ENCODE measurements at regions not wholly inside any gene's neighbourhood (a gene's known extent, or its start where the extent isn't known, plus 50 kb on each side); places are given as distances from the start of the nearest gene placed in this dataset.

DNA sequence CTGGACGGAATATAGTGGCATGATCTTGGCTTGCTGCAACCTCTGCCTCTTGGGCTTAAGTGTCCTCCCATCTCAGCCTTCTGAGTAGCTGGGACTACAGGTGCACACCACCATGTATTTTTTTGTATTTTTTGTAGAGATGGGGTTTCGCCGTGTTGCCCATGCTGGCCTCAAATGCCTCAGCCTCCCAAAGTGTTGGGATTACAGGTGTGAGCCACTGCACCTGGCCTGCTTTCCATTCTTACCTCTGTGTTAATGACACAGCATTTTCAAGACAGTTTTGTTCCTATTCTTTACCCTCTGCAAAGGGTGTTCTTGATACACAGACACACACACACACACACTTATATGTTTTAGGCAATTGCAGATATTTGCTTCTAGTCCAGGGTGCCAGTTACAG is 113.3 kb downstream of the LRRC70 start:
- H3K4me3 ChIP-seq (ENCODE audit: insufficient read depth, low read depth, low read length) = no peak overlapping the region
- ChIA-PET CTCF (no interaction called here), POLR2A (ENCODE audit: unreplicated experiment) (no interaction called here)
- no peak overlapping the region for H2BK20ac ChIP-seq (ENCODE audit: low read depth, low read length)
- H2AFZ ChIP-seq (replicated peaks; ENCODE audit: low read length, poor library complexity) = no peak overlapping the region
- H2BK120ac ChIP-seq (ENCODE audit: low read depth, low read length) = no peak overlapping the region
- no peak overlapping the region for H3K27ac ChIP-seq (ENCODE audit: insufficient read depth, low read length)
- no peaks in the 10 kb centered on the region for H3K9me3 ChIP-seq (ENCODE audit: control insufficient read depth, insufficient read depth, low read length)
- no peak overlapping the region for H4K8ac ChIP-seq (ENCODE audit: low read depth in 2 of 2, low read length in 2 of 2)
- H3K4ac ChIP-seq (ENCODE audit: low read depth, low read length) = no peak overlapping the region
- DNase-seq (no peak), ATAC-seq (ENCODE audit: low read depth) (no peak)
- no peak overlapping the region for H4K91ac ChIP-seq (ENCODE audit: insufficient read depth, low read depth, low read length)
- no peak overlapping the region for H3K9ac ChIP-seq (ENCODE audit: low read depth, low read length)
- H3K36me3 ChIP-seq (ENCODE audit: control insufficient read depth, insufficient read depth, low read length) = no peaks in the 10 kb centered on the region
- TF ChIP-seq, protein P1, sequence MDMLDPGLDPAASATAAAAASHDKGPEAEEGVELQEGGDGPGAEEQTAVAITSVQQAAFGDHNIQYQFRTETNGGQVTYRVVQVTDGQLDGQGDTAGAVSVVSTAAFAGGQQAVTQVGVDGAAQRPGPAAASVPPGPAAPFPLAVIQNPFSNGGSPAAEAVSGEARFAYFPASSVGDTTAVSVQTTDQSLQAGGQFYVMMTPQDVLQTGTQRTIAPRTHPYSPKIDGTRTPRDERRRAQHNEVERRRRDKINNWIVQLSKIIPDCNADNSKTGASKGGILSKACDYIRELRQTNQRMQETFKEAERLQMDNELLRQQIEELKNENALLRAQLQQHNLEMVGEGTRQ (IDR thresholded peaks at IDR 0.05; ENCODE audit: low read depth, low read length) = no peak
- TF ChIP-seq FOS (IDR thresholded peaks at IDR 0.05; ENCODE audit: low read depth, low read length) (no peak), POLR2A (IDR thresholded peaks at IDR 0.05; ENCODE audit: low read depth, low read length) (no peak)
- no peak overlapping the region for H2BK15ac ChIP-seq (ENCODE audit: low read depth, low read length)
- H2BK5ac ChIP-seq (ENCODE audit: low read depth, low read length, poor library complexity, severe bottlenecking) = no peak overlapping the region
- no peak overlapping the region for H3K14ac ChIP-seq (replicated peaks; ENCODE audit: low read depth, low read length)
- no peak overlapping the region for H2AK5ac ChIP-seq (ENCODE audit: low read depth, low read length)
- no peaks in the 10 kb centered on the region for H3K4me1 ChIP-seq (ENCODE audit: control insufficient read depth, insufficient read depth, low read length)
- H3K56ac ChIP-seq (ENCODE audit: extremely low read depth, insufficient read depth, low read length) = no peak overlapping the region
- H4K5ac ChIP-seq (ENCODE audit: low read depth, low read length) = no peak overlapping the region
- H3K79me1 ChIP-seq (ENCODE audit: low read depth in 1 of 2, low read length in 2 of 2) = no peaks in the 10 kb centered on the region
- H3K18ac ChIP-seq (ENCODE audit: low read depth, low read length) = no peak overlapping the region
- no peaks in the 10 kb centered on the region for H3K9me1 ChIP-seq (ENCODE audit: insufficient read depth, low read length)
- no peaks in the 10 kb centered on the region for H4K20me1 ChIP-seq (ENCODE audit: insufficient read depth, low read length)
- WGBS, 2 experiments (ENCODE audit: extremely low coverage in 2 of 2, insufficient read length in 1 of 2) = no CpG with 5 or more reads among the region's 3 CpGs
- no peak overlapping the region for H3K23ac ChIP-seq (ENCODE audit: low read depth, low read length)
- dilution Hi-C loops (cut with HindIII; ENCODE audit: low sequenced_read_pairs, unreplicated experiment) = no loop called here
- intact Hi-C loops (cut with micrococcal nuclease) = no loop called here
- no peak overlapping the region for H2AK9ac ChIP-seq (replicated peaks; ENCODE audit: low read depth, low read length, poor library complexity)
- BruUV-seq (replicated peaks) = no TSS peak
- no peak overlapping the region for H3K4me2 ChIP-seq (ENCODE audit: low read depth, low read length)
- in situ Hi-C loops (cut with MboI; ENCODE audit: low sequenced_read_pairs) = no loop called here
- no peaks in the 10 kb centered on the region for H3K27me3 ChIP-seq (ENCODE audit: control insufficient read depth, insufficient read depth, low read length)

Measured in IMR-90 (cell line).